Lung (tissue), 11 donors: ENCODE measurements at regions not wholly inside any gene's neighbourhood (a gene's known extent, or its start where the extent isn't known, plus 50 kb on each side); places are given as distances from the start of the nearest gene placed in this dataset.
"Not testable (repeated sequence)": the region's sequence is repeated elsewhere in the genome, so short reads cannot be mapped to it uniquely, and the experiment has no call there.

ENCODE experiments used
- ATAC-seq: fragments of 200-7000 bp; cut with Tn5 transposase; one replicate; pipeline ENCODE4 v1.9.1; 2020; ENCODE audit warnings: moderate number of reproducible peaks; ENCODE audit not compliant: insufficient read depth, low FRiP score
- DNase-seq, 3 donors: peaks; one replicate each; pipeline ENCODE4 v3.0.0-alpha.2; 2013 to 2017
- H3K27ac ChIP-seq, 2 donors: one replicate each; pipeline ENCODE4 v1.5.1; 2013; ENCODE audit warnings: mild to moderate bottlenecking in 2 of 2, moderate library complexity in 2 of 2, control low read depth in 1 of 2, inconsistent platforms in 1 of 2, low read depth in 1 of 2, low read length in 1 of 2
- H3K27me3 ChIP-seq, 3 donors: one replicate each; pipeline ENCODE4 v1.5.1; 2013; ENCODE audit warnings: low read length in 2 of 3; ENCODE audit not compliant: control insufficient read depth in 3 of 3, insufficient read depth in 3 of 3
- H3K36me3 ChIP-seq, 4 donors: one replicate each; pipeline ENCODE4 v1.5.1; 2013; ENCODE audit warnings: low read length in 4 of 4, mild to moderate bottlenecking in 1 of 4, moderate library complexity in 1 of 4; ENCODE audit not compliant: control insufficient read depth in 4 of 4, insufficient read depth in 4 of 4
- H3K4me1 ChIP-seq, 5 donors: one replicate each; pipeline ENCODE4 v1.5.1; 2013; ENCODE audit warnings: low read length in 5 of 5, mild to moderate bottlenecking in 2 of 5, moderate library complexity in 1 of 5; ENCODE audit not compliant: control insufficient read depth in 5 of 5, insufficient read depth in 5 of 5
- H3K4me3 ChIP-seq: one replicate; pipeline ENCODE4 v1.5.1; 2013; ENCODE audit warnings: mild to moderate bottlenecking, control low read depth, moderate library complexity
- H3K9ac ChIP-seq, 2 donors: one replicate each; pipeline ENCODE4 v1.5.1; 2013; ENCODE audit warnings: low read length in 2 of 2, control low read depth in 1 of 2; ENCODE audit not compliant: insufficient read depth in 1 of 2
- H3K9me3 ChIP-seq, 4 donors: one replicate each; pipeline ENCODE4 v1.5.1; 2013; ENCODE audit warnings: low read length in 3 of 4, mild to moderate bottlenecking in 1 of 4, moderate library complexity in 1 of 4; ENCODE audit not compliant: control insufficient read depth in 4 of 4, insufficient read depth in 3 of 4
- WGBS, 2 donors: extraction: QIAGEN DNeasy Blood & Tissue Kit; methylation state at CpG; one replicate each; pipeline ENCODE4 v1.1.7; 2013; 5-methylcytosine and 5-hydroxymethylcytosine counted together
- TF ChIP-seq, protein P1 (sequence below): IDR thresholded peaks from 2 replicates; pipeline ENCODE4 v1.5.1; 2012; ENCODE audit warnings: mild to moderate bottlenecking; ENCODE audit errors: control extremely low read depth, extremely low read depth
- donor health status: control.
- donor health status: control.
- donor health status: Bipolar disorder and iron deficiency.
- donor health status: healthy.
- donor health status: DM: yes; HTN: yes; CAD: no.

DNA sequence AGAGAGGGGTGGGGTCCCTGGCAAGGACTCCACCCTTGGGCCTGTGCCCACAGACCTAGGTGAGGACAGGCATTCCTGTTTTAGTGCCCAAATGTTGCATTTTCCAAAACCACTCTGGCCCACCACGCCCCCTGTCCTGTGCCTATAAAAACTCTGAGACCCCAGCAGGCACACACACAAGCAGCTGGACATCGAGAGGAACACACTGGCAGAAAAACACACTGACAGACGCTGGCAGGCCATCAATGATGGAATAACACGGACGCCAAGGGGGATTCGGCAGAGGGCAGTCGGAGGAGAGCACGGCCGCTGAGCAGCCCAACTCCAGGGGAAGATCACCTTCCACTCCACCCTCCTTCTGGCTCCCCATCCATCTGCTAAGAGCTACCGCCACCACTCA, 386.9 kb upstream of the AUTS2 start:
- Histone ChIP-seq H3K9ac (no peak overlapping the region), H3K9me3 (peaks cover 0 to 4% (median 0%) of the 10 kb centered on the region in 4 donors), H3K27ac (no peak overlapping the region), H3K27me3 (peaks cover 0 to 15% (median 0%) of the 10 kb centered on the region in 3 donors), H3K4me1 (no peaks in the 10 kb centered on the region), H3K4me3 (no peak overlapping the region), H3K36me3 (no peaks in the 10 kb centered on the region)
- WGBS, 2 donors: 76 to 82% methylated on average over 10 of the region's 10 CpGs
- ATAC-seq: no peak
- DNase-seq: no peak
- TF ChIP-seq, protein P1, sequence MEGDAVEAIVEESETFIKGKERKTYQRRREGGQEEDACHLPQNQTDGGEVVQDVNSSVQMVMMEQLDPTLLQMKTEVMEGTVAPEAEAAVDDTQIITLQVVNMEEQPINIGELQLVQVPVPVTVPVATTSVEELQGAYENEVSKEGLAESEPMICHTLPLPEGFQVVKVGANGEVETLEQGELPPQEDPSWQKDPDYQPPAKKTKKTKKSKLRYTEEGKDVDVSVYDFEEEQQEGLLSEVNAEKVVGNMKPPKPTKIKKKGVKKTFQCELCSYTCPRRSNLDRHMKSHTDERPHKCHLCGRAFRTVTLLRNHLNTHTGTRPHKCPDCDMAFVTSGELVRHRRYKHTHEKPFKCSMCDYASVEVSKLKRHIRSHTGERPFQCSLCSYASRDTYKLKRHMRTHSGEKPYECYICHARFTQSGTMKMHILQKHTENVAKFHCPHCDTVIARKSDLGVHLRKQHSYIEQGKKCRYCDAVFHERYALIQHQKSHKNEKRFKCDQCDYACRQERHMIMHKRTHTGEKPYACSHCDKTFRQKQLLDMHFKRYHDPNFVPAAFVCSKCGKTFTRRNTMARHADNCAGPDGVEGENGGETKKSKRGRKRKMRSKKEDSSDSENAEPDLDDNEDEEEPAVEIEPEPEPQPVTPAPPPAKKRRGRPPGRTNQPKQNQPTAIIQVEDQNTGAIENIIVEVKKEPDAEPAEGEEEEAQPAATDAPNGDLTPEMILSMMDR: no peak

DNA sequence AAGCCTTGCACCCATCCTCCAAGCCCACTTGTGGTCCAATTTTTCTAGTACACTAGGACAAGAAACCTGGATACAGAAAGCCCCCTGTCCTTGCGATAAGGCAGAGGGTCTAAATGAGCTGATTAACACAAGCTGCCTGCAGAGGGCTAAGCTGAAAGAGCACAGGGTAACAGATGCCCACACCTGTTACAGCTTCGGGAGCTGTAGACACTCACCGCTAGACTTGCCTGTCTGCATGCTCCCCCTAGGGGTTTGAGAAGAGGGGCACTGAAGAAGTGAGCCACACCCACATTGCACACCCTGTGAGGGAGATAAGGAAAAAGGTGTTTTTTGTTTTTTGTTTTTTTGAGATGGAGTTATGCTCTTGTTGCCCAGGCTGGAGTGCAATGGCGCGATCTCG, 386.5 kb upstream of the AUTS2 start:
- TF ChIP-seq, protein P1: no peak
- Histone ChIP-seq H3K36me3 (no peaks in the 10 kb centered on the region), H3K9me3 (peaks cover 0 to 4% (median 0%) of the 10 kb centered on the region in 4 donors), H3K4me3 (no peak overlapping the region), H3K27me3 (peaks cover 0 to 15% (median 0%) of the 10 kb centered on the region in 3 donors), H3K27ac (no peak overlapping the region), H3K4me1 (no peaks in the 10 kb centered on the region), H3K9ac (no peak overlapping the region)
- ATAC-seq (no peak), DNase-seq (no peak)
- 67 to 70% methylated on average over 6 of the region's 6 CpGs for WGBS, 2 donors

DNA sequence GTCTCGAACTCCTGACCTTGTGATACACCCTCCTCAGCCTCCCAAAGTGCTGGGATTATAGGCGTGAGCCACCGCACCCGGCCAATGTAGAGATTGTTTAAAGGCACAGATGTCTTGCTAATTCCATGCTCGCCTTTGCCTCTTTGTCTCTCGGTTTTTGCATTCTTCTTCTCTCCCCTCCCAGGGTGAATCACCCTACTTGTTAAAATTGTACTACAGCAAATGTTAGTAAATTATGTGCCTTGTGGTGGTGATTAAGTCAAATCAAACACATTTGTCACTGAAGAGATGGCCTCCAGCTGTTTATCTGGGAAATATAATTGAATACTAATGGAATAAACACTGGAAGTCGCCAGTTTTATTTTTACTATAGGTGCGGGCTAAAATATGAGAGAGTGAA, 384.4 kb upstream of the AUTS2 start:
- Histone ChIP-seq H3K9ac (no peak overlapping the region), H3K4me3 (no peak overlapping the region), H3K4me1 (no peaks in the 10 kb centered on the region), H3K9me3 (peaks cover 0 to 2% (median 0%) of the 10 kb centered on the region in 4 donors), H3K36me3 (no peaks in the 10 kb centered on the region), H3K27me3 (peaks cover 0 to 15% (median 0%) of the 10 kb centered on the region in 3 donors), H3K27ac (no peak overlapping the region)
- TF ChIP-seq, protein P1: no peak
- WGBS, 2 donors: 72 to 83% methylated on average over 8 of the region's 8 CpGs
- ATAC-seq (no peak), DNase-seq (no peak)

DNA sequence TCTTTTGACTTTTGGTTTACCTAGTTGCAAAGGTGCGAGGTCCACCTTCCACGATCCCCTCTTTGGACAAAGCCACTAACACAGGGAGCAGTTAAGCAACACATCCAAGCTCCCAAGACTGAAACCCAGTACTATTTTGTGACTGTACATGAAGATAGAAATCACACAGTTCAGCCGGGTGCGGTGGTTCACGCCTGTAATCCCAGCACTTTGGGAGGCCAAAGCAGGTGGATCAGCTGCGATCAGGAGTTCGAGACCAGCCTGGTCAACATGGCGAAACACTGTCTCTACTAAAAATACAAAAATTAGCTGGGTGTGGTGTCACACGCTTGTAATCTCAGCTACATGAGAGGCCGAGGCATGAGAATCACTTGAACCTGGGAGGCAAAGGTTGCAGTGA, 382.8 kb upstream of the AUTS2 start:
- H3K27me3 ChIP-seq: peaks cover 0 to 15% (median 0%) of the 10 kb centered on the region in 3 donors
- H3K9me3 ChIP-seq, H3K36me3 ChIP-seq, H3K4me3 ChIP-seq, H3K4me1 ChIP-seq, H3K9ac ChIP-seq, DNase-seq, H3K27ac ChIP-seq, ATAC-seq: not testable (repeated sequence)
- WGBS, 2 donors: 95 to 97% methylated on average over 10 of the region's 10 CpGs
